ENCODE measurements at regions not wholly inside any gene's neighbourhood (a gene's known extent, or its start where the extent isn't known, plus 50 kb on each side); places are given as distances from the start of the nearest gene placed in this dataset.
"Not testable (repeated sequence)": the region's sequence is repeated elsewhere in the genome, so short reads cannot be mapped to it uniquely, and the experiment has no call there.

DNA sequence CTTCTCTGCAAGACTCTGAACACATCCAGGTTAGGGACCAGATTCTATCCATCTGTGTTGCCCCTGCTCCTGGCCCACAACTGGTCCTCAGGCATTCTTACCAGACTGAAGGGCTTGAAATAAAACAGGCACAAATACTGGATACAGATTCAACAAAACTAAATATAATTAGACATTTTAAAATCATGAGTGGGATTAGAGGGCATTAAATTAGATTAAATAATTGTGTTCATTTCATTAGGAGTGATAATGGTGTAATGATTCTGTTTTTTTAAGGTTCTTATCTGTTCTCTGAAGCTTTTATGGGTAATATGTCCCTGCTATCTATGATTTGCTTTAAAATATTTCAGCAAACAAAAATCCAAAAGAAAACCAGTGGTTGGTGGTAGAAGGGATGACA lies 226.5 kb downstream of the IRS1 start:
- DNase-seq = no peak

DNA sequence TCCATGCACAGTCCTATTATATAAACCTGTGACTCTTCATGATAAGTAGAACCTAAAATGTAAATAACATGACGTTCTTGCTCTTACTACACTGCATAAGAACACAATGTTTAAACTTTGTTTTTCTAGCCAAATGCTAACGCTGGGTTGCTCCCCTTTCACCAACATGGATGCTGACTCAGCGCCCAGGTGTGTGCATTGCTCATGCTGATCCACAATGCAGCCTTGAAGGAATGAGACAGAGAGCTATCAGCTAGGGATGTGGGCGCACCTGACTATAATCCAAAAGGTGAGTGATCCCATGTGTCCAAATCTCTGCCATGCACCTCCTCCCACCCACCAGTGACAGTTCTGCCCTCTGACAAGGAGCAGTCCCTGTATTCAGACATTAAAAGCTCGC lies 235.0 kb downstream of the IRS1 start:
- DNase-seq = no peak

DNA sequence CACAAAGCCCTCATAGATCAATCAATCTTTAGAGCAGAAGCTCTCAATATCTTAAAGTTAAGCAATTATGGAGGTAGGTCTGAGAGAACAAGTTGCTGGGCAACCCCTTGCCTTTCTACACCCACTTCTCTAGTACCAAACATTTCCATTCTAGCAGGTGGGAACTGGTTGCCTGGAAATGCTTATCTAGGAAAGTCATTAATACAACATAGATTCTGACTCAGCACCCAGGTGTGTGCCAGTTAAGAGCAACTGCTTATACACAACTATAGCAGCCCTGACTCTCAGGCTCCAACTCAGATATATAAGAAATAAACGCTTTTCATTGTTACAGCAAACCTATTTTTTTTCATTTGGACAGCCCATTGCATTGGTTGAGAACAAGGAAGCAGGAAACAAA lies 237.7 kb downstream of the IRS1 start:
- no peak for DNase-seq

DNA sequence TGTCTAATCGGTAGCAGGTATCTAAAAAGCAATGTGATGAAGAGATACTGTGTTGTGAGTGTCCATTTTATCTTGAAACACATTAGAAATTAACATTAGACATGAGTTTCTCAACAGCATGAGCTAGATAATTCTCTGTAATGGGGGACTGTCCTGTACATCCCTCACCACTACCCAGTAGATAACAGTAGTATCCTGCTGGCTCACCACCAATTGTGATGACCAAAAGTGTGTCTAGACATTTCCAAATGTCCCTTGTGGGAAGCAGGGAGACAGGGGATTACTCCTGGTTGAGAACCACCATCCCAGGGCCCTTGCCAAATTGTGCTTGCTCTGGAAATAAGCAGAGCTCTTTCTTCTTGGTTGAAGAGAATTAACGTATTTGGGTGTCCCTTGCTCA lies 239.3 kb downstream of the IRS1 start:
- DNase-seq = no peak

DNA sequence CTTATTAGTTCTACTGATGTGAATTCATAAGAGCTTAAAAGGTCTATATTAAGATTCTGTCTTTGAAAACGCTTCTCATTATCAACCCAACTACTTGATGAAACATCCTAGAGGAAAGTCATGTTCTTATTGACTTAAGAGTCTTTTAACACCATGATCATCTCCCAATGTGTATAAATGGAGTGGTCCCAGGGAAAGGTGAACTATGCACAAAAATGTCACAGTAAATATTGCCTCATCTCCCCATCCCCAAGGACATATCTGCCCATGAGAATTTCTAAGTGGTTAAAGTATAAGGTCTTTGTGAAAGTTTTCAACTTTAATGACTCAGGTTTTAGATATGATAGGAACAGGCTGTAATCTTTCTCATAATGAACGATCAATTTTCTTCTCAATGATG lies 240.1 kb downstream of the IRS1 start:
- no peak for DNase-seq

DNA sequence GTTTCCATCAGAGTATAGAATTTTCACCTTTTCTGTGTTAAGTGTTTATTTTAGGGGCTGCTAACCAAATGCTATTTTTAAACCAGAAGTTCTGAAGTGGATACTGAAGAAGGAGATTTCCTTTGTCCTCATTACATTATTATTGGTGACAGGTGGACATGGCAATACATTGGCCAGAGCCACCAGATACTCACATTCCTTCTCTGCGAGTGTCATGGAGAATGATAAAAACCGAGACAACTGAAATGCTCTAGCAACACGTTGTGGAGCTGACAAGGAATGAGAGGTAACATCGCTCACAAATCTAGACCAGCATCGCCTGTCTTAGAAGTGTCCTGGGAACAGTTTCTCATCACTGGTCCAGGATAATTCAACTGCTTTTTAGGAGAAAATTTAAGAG lies 241.2 kb downstream of the IRS1 start:
- no peak for DNase-seq

DNA sequence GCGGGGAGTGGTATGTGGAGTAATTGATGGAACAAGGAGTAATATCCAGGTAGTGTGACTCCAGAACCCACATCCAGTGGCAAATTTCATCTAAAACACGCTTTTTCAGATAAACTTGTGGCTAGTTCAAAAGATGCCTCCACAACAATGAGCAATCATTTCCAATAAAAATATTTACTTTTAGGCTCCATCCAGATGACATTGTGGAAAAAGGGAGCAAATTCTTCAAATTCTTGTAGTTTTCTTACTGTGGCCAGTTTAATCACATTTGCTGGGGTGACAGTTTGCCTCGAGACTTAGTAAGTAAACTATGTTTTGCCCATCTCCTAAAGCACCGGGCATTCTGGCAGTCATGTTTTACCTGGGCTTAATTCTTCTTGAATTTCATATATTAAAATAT lies 243.6 kb downstream of the IRS1 start:
- no peak for DNase-seq

DNA sequence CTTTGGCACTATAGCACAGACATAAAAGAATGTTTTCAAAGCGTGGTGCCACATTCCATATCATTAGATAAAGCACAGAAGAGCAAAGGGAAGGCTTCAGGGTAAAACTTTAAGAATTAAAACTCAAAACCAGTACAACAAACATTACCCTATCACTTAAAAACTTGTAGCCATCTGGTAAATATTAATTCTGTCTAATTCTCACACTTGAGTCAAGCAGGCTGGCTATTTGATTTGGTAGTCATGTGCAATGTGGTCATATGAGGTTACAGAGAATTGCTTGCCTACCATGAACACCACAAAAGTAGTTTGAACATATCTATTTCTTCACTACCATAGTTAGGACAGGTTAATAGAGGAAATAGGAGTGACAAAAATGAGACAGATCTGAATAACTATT lies 244.9 kb downstream of the IRS1 start:
- no peak for DNase-seq

DNA sequence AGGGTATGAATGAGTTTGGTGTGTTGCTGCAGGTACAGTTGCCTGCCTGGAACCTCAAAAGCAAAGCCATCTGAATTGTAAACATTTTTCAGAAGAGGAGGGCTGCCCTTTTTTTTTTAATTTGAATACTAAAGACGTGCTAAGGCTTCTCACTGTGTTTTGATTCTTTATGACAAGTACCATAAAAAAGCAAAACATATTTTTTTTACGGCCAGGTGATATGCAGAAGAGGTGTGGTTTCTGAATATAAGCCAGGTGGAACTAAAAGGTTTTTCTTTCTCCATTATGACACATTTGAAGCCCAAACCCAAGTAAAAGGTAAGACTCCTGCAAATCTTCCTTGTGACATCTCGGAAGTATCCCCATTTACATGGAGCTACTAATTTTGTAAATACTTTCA lies 246.3 kb downstream of the IRS1 start:
- DNase-seq = no peak

DNA sequence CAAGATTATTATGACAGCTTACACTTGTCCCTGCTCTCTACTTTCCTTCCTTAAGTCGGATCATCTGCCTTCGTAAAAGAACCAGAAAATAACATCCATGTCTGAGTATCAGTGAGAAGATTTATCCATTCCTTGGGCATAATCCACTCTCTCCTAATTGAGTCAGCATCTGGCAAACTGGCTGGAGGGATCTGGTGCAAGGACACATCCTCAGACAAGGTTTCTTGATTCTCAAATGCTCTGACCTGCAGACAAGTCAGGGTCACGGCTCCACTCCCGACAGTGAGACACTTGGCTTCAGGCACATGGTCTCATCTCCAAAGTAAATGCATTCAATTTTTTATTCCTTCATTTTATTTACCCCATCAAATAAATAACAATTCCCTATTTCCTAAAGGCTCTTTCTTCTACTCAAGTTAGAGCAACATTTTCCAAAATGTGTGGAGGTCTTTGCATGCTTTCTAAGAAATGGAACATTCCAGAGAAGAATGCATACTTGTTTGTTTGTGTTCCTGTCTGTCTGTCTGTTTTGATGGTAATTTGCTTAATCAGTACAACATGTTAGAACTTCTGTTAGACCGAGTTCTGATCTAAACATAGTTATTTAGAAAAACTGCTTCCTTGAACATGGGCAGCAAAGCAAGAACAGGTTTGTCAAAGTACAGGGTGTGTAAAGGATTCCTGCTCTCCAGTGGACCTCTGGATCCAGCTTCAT lies 246.9 kb downstream of the IRS1 start:
- no peak for DNase-seq

DNA sequence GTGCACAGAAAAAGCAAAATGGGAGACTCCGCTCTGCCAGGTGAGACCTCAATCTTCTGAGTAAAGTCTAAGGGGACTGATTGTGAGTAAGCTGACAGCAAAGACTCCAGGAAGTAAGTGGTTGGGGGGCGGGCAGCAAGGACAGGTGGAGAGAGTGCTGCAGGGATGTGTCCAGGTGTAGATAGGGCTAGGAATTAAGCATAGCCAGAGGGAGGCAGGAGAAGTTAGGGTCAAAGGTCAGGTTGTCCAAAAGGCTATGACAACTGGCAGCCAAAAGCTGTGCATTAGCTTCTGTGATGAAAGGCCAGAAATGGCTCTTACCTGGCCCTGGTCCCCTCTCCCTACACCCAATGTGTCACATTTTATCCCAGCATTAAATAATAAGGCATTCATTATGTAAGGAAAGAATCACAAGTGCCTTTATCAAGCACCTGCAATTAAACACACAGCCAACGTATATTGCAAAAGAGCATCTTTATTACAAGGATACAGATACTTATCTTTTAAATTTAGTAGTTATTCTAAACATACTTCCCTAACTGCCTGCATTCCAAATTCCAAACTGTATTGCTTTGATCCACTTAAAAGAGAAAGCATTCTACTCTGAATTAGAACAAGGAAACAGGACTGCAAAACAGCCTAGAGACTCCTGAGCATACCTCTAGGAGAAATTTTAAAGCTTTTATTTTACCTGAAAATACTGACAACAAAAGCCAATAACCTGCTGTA lies 247.9 kb downstream of the IRS1 start:
- no peak for DNase-seq

DNA sequence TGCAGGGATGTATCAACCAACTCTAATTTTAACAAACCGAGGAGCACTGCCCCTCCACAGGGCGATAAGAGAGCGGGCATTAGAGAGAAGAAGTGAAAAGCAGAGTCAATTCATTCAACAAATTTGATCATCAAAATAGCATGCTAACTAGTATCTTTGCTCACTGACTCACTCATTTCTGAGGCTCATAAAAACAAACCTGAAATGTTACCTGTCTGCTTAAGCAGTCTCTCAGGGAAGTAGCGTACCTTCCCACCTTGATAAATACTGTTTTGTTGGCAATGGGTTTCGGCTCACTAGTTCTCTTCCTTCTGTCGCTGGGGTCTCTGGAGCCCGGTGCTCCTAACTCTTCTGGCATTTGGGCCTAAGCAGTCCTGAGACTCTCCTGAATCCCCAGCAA lies 248.8 kb downstream of the IRS1 start:
- DNase-seq = no peak

DNA sequence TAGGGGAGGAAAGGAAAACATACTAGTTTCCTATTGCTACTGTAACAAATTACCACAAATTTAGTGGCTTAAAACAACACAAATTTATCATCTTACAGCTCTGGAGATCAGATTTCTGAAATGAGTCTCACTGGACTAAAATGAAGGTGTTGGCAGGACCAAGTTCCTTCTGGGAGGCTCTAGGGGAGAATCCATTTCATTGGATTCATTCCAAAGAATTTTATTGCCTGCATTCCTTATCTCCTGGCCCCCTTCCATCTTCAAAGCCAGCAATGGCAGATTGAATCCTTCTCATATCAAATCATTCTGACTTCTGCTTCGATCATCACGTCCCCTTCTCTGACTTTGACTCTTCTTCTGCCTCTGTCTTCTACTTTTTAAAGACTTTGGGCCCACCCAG lies 250.9 kb downstream of the IRS1 start:
- no peak for DNase-seq

DNA sequence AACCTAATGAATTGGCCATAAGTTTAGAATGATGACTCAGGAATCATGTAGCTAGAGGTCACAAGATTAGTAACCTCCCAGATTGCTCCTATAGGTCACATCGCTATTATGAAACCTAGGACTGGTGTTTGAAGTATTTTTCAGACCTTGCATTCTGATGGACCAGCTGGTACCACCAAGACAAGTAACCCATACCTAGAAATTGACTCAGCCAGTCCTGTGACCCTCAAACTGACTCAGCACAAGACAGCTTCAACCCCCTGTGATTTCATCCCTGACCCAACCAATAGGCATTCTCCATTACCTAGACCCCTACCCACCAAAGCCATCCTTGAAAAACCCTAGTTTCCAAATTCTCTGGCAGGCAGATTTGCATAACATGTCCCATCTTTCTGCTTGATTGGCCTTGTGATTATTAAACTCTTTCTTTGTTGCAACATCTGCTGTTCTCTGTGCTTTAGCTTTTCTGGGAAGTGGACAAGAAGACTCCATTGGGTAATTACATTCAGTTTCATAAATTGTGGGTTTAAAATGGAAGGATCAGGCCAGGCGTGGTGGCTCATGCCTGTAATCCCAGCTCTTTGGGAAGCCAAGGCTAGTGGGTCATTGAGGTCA lies 254.9 kb downstream of the IRS1 start:
- DNase-seq = no peak

DNA sequence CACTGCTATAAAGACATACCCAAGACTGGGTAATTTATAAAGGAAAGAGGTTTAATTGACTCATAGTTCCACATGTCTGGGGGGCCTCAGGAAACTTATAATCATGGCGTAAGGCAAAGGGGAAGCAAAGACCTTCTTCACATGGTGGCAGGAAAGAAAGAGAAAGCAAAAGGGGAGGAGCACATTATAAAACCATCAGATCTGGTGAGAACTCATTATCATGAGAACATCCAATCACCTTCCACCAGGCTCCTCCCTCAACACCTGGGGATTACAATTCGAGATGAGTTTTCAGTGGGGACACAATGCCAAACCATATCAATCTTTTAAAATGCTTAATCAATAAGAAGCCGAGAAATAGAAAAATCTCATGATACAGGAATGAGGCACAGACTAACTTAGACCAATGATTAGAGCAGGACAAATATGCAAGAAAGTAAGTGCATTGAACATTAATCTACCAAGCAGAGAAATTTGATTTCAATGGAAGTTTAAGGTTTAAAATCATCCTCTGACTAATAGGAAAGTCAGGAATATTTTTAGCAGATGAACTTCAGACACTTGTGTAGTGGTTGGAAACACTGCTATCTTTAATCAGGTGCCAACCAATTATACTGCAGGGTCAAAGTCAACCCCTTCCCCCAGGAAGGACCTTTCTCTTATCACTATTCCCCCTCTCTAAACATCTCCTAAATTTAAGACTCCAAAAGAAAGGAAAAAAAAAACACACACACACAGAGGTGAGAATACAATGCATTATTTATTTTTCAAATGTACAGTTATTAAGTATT lies 259.2 kb downstream of the IRS1 start:
- DNase-seq = no peak

DNA sequence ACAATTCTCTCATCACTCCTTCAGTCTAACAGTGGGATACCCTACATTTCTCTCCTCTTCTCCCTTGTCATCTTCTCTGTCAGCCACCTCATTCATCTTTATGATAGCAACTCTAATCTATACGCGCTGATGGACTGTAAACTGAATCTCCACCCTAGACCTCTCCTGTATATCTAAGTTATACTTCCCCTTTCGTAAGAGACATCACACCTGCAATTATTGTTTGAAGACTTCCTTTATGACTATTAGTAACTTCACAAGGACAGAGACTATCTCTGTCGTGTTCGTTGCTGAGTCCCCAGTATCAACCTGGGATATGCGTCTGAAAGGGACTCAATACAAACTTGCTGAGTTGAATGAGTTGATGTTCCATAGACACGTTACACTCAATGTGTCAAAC lies 263.2 kb downstream of the IRS1 start:
- DNase-seq = no peak

DNA sequence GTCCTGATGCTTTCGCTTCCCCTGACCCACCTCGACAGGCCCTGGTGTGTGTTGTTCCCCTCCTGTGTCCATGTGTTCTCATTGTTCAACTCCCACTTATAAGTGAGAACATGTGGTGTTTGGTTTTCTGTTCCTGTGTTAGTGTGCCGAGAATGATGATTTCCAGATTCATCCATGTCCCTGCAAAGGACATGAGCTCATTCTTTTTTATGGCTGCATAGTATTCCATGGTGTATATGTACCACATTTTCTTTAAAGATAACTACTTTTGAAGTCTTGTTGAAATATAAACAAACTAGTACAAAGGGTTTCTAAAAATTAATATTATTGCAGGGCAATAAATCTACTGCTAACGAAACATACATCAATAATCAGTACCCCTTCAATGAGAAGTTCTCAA lies 266.6 kb downstream of the IRS1 start:
- DNase-seq = not testable (repeated sequence)

DNA sequence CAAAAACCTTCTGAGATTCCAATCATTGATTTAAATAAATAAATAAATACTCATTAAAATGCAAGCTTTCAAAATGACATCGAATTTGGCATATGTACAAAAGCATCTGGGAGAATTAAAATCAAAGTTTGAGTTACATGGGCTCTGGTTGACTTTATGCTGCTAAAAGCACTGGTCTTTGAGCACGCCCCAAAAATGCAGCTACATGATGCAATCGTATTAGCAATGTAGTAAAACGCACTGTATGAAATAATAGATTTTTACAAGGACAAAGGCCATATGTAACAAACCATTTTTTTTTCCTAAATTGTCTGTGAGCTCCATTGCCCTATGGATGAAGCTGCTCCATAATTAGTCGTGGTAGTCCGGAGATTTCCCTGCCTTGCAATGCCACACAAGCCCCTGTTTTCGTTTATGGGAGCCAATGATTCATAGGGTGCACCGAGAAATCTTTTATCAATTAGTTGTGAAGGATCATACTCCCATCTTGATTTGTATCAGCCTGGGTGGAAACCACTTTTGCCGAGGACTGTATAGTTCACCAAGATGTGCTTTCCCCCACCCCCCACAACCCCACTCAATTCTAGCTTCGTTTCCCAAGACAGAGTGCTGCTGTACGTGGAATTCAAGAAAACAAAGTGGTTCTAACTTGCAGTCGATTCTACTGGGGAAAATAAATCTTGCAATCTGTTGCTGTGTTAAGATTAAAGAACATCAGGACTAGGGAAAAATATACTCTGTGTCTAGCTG lies 268.4 kb downstream of the IRS1 start:
- no peak for DNase-seq

DNA sequence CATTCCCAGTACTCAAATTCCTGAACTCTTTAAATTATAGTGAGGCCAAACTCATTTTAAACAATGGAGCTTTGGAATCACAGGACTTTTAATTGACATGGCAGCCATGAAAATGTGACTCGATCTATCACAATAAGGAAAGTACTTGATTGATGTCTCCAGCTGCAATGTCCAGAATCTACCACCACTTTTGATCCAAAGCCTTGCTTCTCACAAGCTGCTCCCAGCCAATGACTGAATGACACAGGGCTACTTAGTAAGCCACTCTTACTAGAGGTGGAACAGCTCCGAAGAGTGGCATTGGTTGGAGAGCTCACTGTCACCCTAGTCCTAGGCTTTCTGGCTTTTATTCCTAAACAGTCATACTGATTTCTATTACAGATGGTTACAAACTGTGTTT lies 270.1 kb downstream of the IRS1 start:
- no peak for DNase-seq

DNA sequence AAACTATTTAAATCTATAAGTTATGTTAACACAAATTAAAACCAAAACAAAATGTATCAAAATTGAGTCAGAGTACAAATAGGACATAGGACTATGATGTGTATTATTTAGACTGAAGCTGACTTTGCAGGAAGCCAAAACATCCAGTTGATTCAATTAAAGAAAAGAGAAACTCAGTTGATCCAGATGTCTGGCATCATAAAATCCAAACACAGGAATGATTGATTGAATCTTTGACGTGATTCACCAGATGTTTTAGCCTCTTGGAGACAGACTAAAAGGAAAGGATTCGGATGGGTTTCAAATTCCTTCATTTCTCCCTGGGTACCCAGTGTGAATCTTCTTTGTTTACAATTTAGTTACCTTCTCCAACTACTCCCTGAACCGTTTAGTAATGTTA lies 272.9 kb downstream of the IRS1 start:
- DNase-seq = no peak

DNA sequence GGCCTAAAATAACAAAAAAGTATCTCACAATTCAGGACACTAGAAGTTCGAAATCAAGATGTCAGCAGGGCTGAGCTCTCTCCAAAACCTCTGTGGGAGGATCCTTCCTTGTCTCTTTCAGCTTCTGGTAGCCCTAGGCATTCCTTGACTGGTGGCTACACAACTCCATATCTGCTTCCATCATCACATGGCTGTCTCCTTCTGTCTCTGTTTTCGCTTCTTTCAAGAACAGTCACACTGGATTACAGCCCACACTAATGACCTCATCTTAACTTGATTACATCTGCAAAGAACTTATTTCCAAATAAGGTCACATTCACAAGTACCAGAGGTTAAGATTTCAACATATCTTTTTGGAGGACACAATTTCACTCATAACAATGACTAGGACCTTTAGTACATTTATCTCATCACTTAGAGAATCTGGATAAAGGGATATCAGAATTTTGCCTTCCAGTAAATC lies 275.2 kb downstream of the IRS1 start:
- DNase-seq = no peak

DNA sequence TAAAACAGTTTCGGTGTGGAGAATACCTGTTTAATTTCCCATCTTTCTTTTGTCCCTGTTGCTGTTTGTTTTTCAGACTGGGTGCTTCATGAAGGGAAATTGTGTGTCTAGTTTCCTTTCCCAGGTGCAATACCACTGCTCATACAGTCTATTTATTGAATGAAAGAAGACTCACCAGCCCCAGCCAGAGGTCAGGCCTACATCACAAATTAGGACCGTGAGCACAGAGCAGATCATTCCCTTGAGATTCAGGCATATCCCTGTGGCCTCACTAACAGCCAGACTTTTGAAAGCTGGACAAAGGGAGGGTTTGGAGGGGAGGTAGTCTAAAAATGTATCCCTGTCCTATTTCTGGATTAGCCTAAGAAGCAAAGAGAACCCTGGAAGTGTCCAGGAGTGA lies 278.9 kb downstream of the IRS1 start:
- DNase-seq = no peak
